Islet precursor cell (in vitro differentiated cells): ENCODE measurements at regions not wholly inside any gene's neighbourhood (a gene's known extent, or its start where the extent isn't known, plus 50 kb on each side); places are given as distances from the start of the nearest gene placed in this dataset.

Experiments used
- DNase-seq: peaks from one replicate; pipeline ENCODE4 v3.0.0-alpha.2; 2018

- DNase-seq, result no peak
Measured at GRCh38 chr12:107478881-107479280, 206.7 kb upstream of the PWP1 start.

GRCh38 chr12:107480836-107481608, 204.6 kb upstream of the PWP1 start:
- DNase-seq, result no peak

- no peak for DNase-seq
Measured at GRCh38 chr12:107484230-107484629, 201.4 kb upstream of the PWP1 start.

- no peak for DNase-seq
Measured at GRCh38 chr12:107484941-107485340, 200.7 kb upstream of the PWP1 start.

- no peak for DNase-seq
Measured at GRCh38 chr12:107485731-107486130, 199.9 kb upstream of the PWP1 start.

- DNase-seq, result no peak
Measured at GRCh38 chr12:107486140-107486892, 199.3 kb upstream of the PWP1 start.

GRCh38 chr12:107487011-107487680, 198.5 kb upstream of the PWP1 start:
- DNase-seq, result no peak

GRCh38 chr12:107488666-107489065, 196.9 kb upstream of the PWP1 start:
- no peak for DNase-seq

- no peak for DNase-seq
Measured at GRCh38 chr12:107490010-107490409, 195.6 kb upstream of the PWP1 start.

- DNase-seq, result no peak
Measured at GRCh38 chr12:107491856-107492255, 193.7 kb upstream of the PWP1 start.

GRCh38 chr12:107492393-107493134, 193.0 kb upstream of the PWP1 start:
- DNase-seq, result no peak

- DNase-seq, result no peak
Measured at GRCh38 chr12:107493135-107493494, 192.5 kb upstream of the PWP1 start.

GRCh38 chr12:107493666-107494065, 191.9 kb upstream of the PWP1 start:
- no peak for DNase-seq

GRCh38 chr12:107494331-107494730, 191.3 kb upstream of the PWP1 start:
- no peak for DNase-seq

GRCh38 chr12:107495604-107496003, 190.0 kb upstream of the PWP1 start:
- no peak for DNase-seq

GRCh38 chr12:107497231-107497630, 188.4 kb upstream of the PWP1 start:
- no peak for DNase-seq

- DNase-seq, result no peak
Measured at GRCh38 chr12:107500307-107500706, 185.3 kb upstream of the PWP1 start.

GRCh38 chr12:107501681-107502080, 183.9 kb upstream of the PWP1 start:
- no peak for DNase-seq

GRCh38 chr12:107503129-107503855, 182.3 kb upstream of the PWP1 start:
- no peak for DNase-seq

- no peak for DNase-seq
Measured at GRCh38 chr12:107503887-107504885, 181.4 kb upstream of the PWP1 start.

- no peak for DNase-seq
Measured at GRCh38 chr12:107509421-107509820, 176.2 kb upstream of the PWP1 start.
